Lung (tissue), 11 donors: ENCODE measurements at regions not wholly inside any gene's neighbourhood (a gene's known extent, or its start where the extent isn't known, plus 50 kb on each side); places are given as distances from the start of the nearest gene placed in this dataset.
A peak's percentile ranks its signal among the peaks of the same experiment; 100 is the strongest.

Source experiments
- ATAC-seq: fragments of 200-7000 bp; cut with Tn5 transposase; one replicate; pipeline ENCODE4 v1.9.1; 2020; ENCODE audit warnings: moderate number of reproducible peaks; ENCODE audit not compliant: insufficient read depth, low FRiP score
- DNase-seq, 3 donors: peaks; one replicate each; pipeline ENCODE4 v3.0.0-alpha.2; 2013 to 2017
- H3K27ac ChIP-seq, 2 donors: one replicate each; pipeline ENCODE4 v1.5.1; 2013; ENCODE audit warnings: mild to moderate bottlenecking in 2 of 2, moderate library complexity in 2 of 2, control low read depth in 1 of 2, inconsistent platforms in 1 of 2, low read depth in 1 of 2, low read length in 1 of 2
- H3K27me3 ChIP-seq, 3 donors: one replicate each; pipeline ENCODE4 v1.5.1; 2013; ENCODE audit warnings: low read length in 2 of 3; ENCODE audit not compliant: control insufficient read depth in 3 of 3, insufficient read depth in 3 of 3
- H3K36me3 ChIP-seq, 4 donors: one replicate each; pipeline ENCODE4 v1.5.1; 2013; ENCODE audit warnings: low read length in 4 of 4, mild to moderate bottlenecking in 1 of 4, moderate library complexity in 1 of 4; ENCODE audit not compliant: control insufficient read depth in 4 of 4, insufficient read depth in 4 of 4
- H3K4me1 ChIP-seq, 5 donors: one replicate each; pipeline ENCODE4 v1.5.1; 2013; ENCODE audit warnings: low read length in 5 of 5, mild to moderate bottlenecking in 2 of 5, moderate library complexity in 1 of 5; ENCODE audit not compliant: control insufficient read depth in 5 of 5, insufficient read depth in 5 of 5
- H3K4me3 ChIP-seq: one replicate; pipeline ENCODE4 v1.5.1; 2013; ENCODE audit warnings: mild to moderate bottlenecking, control low read depth, moderate library complexity
- H3K9ac ChIP-seq, 2 donors: one replicate each; pipeline ENCODE4 v1.5.1; 2013; ENCODE audit warnings: low read length in 2 of 2, control low read depth in 1 of 2; ENCODE audit not compliant: insufficient read depth in 1 of 2
- H3K9me3 ChIP-seq, 4 donors: one replicate each; pipeline ENCODE4 v1.5.1; 2013; ENCODE audit warnings: low read length in 3 of 4, mild to moderate bottlenecking in 1 of 4, moderate library complexity in 1 of 4; ENCODE audit not compliant: control insufficient read depth in 4 of 4, insufficient read depth in 3 of 4
- WGBS, 2 donors: extraction: QIAGEN DNeasy Blood & Tissue Kit; methylation state at CpG; one replicate each; pipeline ENCODE4 v1.1.7; 2013; 5-methylcytosine and 5-hydroxymethylcytosine counted together
- TF ChIP-seq, protein P1 (sequence below): IDR thresholded peaks from 2 replicates; pipeline ENCODE4 v1.5.1; 2012; ENCODE audit warnings: mild to moderate bottlenecking; ENCODE audit errors: control extremely low read depth, extremely low read depth
- donor health status: control.
- donor health status: control.
- donor health status: Bipolar disorder and iron deficiency.
- donor health status: healthy.
- donor health status: DM: yes; HTN: yes; CAD: no.

DNA sequence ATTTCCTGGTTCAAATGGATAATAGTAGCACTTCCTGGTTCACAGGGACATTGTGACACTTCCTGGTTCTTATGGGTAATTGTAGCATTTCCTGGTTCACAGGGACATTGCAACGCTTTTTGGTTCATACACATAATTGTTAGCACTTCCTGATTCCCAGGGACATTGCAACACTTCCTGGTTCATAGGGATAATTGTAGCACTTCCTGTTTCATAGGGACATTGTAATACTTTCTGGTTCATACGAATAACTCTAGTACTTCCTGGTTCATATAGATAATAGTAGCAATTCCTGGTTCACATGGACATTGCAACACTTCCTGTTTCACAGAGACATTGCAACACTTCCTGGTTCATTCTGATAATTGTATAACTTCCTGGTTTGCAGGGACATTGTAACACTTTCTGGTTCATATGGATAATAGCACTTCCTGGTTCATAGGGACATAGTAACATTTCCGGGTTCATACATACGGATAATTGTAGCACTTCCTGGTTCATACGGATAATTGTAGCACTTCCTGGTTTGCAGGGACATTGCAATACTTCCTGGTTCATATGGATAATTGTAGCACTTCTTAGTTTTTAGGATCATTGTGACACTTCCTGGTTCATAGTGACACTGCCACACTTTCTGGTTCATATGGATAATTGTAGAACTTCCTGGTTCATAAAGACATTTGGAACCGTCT is 61.6 kb upstream of the CD99 start:
- Histone ChIP-seq H3K36me3 (peaks cover 4 to 14% (median 6%) of the 10 kb centered on the region in 4 donors), H3K4me3 (no peak overlapping the region), H3K27ac (no peak overlapping the region), H3K9ac (no peak overlapping the region), H3K27me3 (no peaks in the 10 kb centered on the region), H3K4me1 (peaks cover 0 to 2% (median 0%) of the 10 kb centered on the region in 5 donors), H3K9me3 (peaks cover 0 to 4% (median 2%) of the 10 kb centered on the region in 4 donors)
- no peak for ATAC-seq
- no peak for DNase-seq
- TF ChIP-seq, protein P1, sequence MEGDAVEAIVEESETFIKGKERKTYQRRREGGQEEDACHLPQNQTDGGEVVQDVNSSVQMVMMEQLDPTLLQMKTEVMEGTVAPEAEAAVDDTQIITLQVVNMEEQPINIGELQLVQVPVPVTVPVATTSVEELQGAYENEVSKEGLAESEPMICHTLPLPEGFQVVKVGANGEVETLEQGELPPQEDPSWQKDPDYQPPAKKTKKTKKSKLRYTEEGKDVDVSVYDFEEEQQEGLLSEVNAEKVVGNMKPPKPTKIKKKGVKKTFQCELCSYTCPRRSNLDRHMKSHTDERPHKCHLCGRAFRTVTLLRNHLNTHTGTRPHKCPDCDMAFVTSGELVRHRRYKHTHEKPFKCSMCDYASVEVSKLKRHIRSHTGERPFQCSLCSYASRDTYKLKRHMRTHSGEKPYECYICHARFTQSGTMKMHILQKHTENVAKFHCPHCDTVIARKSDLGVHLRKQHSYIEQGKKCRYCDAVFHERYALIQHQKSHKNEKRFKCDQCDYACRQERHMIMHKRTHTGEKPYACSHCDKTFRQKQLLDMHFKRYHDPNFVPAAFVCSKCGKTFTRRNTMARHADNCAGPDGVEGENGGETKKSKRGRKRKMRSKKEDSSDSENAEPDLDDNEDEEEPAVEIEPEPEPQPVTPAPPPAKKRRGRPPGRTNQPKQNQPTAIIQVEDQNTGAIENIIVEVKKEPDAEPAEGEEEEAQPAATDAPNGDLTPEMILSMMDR = no peak
- WGBS, 2 donors = 63 to 74% methylated on average over 6 of the region's 6 CpGs

DNA sequence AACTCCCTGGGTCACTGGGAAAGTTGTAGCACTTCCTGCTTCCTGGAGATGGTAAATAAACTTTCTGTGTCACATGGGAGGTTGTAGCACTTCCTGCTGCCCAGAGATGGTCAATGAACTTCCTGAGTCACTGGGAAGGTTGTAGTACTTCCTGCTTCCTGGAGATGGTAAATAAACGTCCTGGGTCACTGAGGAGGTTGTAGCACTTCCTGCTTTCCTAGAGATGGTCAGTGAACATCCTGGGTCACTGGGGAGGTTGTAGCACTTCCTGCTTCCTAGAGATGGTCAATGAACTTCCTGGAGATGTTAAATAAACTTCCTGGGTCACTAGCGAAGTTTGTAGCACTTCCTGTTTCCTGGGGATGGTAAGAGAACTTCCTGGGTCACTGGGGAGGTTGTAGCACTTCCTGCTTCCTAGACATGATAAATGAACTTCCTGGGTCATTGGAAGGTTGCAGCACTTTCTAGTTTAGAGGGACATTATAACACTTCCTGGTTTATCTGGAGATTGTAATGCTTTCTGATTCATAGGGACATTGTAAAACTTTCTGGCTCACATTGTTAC is 62.3 kb upstream of the CD99 start:
- H3K4me1 ChIP-seq = peaks cover 0 to 2% (median 0%) of the 10 kb centered on the region in 5 donors
- no peaks in the 10 kb centered on the region for H3K27me3 ChIP-seq
- no peak for DNase-seq
- WGBS, 2 donors = 47 to 53% methylated on average over 2 of the region's 2 CpGs
- H3K4me3 ChIP-seq = no peak overlapping the region
- no peak for ATAC-seq
- H3K9ac ChIP-seq = no peak overlapping the region
- no peak overlapping the region for H3K27ac ChIP-seq
- H3K36me3 ChIP-seq = peaks cover 4 to 14% (median 6%) of the 10 kb centered on the region in 4 donors
- H3K9me3 ChIP-seq = peaks cover 0 to 4% (median 2%) of the 10 kb centered on the region in 4 donors
- TF ChIP-seq, protein P1 = no peak

DNA sequence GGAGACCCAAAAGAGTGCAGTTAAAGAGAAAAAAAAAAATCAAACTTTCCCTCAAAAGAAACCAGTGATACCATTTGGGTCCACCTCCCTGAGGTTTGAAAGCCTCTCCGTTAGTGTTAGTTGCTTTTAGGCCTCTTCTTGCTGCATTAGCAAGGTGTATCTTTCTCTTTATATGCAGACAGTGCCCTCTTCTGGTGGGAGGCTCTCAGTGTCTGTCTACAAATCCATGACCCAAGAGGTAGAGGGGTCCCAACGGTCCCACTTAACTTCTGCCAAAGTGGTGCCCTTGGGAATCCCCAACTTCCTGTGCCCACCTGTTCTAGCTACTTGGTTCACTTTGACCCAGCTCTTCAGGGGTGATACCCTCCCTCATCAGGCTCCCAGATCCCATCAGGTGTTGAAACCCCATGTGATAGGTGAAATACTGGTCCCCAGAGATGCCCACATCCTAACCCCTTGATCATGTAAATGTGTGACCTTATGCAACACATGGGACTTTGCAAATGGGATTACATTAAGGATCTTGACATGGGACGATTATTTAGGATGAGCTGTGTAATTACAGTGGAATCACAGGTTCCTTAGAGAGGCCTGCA is 63.7 kb upstream of the CD99 start:
- H3K36me3 ChIP-seq = peaks cover 4 to 17% (median 6%) of the 10 kb centered on the region in 4 donors
- no peak overlapping the region for H3K27ac ChIP-seq
- peaks cover 0 to 4% (median 2%) of the 10 kb centered on the region in 4 donors for H3K9me3 ChIP-seq
- TF ChIP-seq, protein P1 = peak; percentile 4
- 51 to 60% methylated on average over 3 of the region's 3 CpGs for WGBS, 2 donors
- no peak overlapping the region for H3K9ac ChIP-seq
- DNase-seq (peak; percentile 25 to 36 (median 30)), ATAC-seq (peak; percentile 53)
- H3K27me3 ChIP-seq = no peaks in the 10 kb centered on the region
- H3K4me1 ChIP-seq = peaks cover 0 to 2% (median 0%) of the 10 kb centered on the region in 5 donors
- no peak overlapping the region for H3K4me3 ChIP-seq
